ENCODE measurements at regions not wholly inside any gene's neighbourhood (a gene's known extent, or its start where the extent isn't known, plus 50 kb on each side); places are given as distances from the start of the nearest gene placed in this dataset.

GRCh38 chr11:80584661-80585060 is 1143.8 kb upstream of the TENM4 start:
- no peak for DNase-seq (ENCODE audit: low read depth in 2 of 2, low spot score in 1 of 2)

DNA sequence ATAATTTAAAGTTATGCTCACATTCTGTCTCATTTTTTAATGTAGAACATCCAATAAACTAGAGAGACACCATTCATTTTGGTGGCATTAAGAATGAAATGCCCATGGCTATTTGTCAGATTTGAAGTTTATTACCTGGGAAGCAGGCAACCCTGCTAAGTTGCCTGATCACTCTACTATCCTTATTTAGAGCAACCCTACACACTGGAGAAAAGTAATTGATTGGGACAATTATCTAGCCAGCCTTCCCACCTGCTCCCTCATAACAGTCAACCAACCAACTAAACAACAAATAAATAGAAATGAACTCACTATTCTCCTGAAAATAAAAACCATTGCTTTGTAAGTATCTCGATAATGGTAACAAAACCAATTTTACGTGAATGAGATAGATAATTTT is 1129.0 kb upstream of the TENM4 start:
- no peak for DNase-seq (ENCODE audit: low read depth in 2 of 2, low spot score in 1 of 2)

GRCh38 chr11:80565231-80565630 is 1124.4 kb upstream of the TENM4 start:
- DNase-seq (ENCODE audit: low read depth in 2 of 2, low spot score in 1 of 2): no peak

GRCh38 chr11:80562523-80563125 is 1121.8 kb upstream of the TENM4 start:
- DNase-seq (ENCODE audit: low read depth in 2 of 2, low spot score in 1 of 2): no peak

- DNase-seq (ENCODE audit: low read depth in 2 of 2, low spot score in 1 of 2): no peak
Observed at GRCh38 chr11:80559942-80560341, 1119.1 kb upstream of the TENM4 start.

DNA sequence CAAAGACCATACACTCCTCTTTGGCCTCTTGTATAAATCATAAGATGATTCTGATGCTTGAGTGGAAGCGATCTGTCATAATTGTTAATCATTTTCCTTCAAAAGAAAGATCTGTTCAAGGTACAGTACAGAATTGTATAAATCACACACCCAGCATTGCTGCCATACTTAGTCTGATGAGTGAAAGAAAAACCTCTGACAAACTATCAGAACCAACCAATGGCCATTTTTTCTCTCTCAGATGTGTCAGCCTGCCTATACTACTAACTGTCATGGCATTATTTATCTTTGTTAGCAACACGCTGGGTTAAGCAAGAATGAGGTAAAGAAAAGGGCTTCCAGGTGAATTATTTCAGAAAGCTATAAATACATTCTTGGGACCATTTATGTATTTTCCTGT is 1112.7 kb upstream of the TENM4 start:
- DNase-seq (ENCODE audit: low read depth in 2 of 2, low spot score in 1 of 2): no peak

DNA sequence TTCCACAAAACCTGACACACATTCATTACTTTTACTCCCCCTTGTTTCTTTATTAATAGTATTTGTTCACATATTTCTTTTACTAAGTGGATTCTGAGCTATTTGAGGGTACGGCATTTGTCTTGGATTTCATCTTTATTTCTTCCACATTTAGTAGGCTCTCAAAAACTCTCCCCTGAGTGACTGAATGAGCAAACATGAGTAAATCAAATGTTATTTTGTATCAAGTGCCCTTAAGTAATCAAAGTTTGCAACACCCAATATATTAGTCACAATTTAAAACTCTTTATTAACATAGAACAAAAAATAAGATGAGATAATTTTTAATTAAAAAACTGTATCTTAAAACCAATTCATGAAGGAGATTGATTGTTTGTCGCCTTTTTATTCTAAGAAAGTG is 1101.9 kb upstream of the TENM4 start:
- DNase-seq (ENCODE audit: low read depth in 2 of 2, low spot score in 1 of 2): no peak

- no peak for DNase-seq (ENCODE audit: low read depth in 2 of 2, low spot score in 1 of 2)
Observed at GRCh38 chr11:80538040-80538439, 1097.2 kb upstream of the TENM4 start.

DNA sequence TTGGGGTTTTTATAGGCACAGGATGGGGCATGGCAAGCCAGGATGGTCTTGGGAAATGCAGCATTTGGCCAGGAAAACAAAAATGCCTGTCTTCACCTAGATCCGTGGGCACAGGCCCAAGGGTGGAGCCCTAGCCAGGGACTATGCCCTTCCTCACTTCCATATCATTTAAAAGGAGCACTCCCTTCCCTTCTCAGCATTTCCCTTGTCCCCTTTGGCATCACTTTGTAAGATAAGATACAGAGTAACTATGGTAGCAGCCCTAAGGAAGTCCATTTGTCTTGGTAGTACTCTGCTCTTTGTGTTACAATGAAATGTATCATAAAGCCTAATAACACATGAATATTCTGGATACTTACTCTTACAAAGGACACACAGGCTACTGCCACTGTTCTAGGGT is 1092.6 kb upstream of the TENM4 start:
- no peak for DNase-seq (ENCODE audit: low read depth in 2 of 2, low spot score in 1 of 2)

DNA sequence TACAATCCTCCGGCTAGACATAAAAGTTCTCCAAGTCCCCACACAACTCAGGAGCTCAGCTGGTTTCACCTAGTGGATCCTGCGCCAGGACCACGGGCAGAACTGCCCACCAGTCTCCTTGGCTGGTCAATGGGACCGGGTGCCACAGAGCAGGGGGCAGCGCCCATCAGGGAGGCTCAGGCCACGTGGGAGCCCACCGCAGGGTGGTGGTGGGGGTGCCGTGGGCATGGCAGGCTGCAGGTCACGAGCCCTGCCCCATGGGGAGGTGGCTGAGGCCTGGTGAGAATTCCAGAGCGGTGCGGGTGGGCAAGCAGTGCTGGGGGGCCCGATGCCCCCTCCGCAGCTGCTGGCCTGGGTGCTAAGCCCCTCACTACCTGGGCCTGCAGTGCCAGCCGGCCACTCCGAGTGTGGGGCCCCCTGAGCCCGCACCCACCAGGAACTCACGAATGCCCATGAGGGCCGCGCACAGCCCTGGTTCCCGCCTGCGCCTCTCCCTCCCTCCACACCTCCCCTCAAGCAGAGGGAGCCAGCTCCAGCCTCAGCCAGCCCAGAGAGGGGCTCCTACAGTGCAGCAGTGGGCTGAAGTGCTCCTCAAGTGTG is 1091.9 kb upstream of the TENM4 start:
- DNase-seq (ENCODE audit: low read depth in 2 of 2, low spot score in 1 of 2): no peak

DNA sequence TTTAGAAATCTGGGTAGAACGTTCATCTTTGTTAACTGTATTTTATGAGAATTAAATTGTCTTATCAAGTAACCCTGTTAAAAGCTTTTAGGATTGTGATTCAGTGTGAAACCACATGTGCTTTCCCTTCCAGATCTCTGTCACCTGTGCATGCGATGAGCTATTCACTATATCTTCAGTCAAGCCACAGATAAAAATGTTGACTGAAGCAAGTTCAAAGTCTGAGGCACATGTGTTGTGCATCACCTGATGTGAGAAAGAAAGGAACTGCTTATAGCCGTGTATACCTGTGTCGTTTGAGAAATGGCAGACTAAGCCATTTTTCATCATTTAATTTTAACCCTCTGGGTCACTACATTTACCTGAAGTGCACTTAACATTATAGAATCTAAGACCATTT is 1088.9 kb upstream of the TENM4 start:
- no peak for DNase-seq (ENCODE audit: low read depth in 2 of 2, low spot score in 1 of 2)

DNA sequence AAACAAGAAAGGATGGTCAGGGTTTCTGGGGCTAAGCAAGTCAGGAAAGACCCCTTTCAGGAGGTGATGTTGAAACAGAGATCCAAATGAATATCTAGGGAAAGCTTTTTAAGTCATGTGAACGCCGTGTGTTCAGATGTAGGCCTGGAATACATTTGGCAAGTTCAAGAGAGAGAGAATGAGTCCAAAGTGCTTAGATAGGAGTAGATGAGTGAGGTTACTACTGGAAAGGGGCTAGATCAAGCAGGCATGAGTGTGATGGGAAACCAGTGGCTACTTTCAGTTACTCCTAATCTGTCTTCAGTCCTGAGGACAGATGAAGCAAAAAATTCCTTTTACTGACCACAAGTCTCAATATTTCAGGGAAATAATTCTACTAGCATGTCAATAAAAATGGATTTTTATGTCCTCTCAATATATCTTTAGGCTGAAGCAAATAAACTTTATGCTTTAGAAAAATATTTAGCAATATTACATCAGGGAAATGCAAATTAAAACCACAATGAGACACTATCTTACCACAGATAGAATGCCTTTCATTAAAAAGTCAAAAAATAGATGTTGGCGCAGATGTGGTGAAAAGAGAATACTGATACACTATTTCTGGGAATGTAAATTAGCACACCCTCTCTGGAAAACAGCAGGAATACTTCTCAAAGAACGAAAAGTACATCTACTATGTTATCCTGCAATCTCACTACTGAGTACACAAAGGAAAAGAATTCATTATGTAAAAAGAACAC is 1085.0 kb upstream of the TENM4 start:
- DNase-seq (ENCODE audit: low read depth in 2 of 2, low spot score in 1 of 2): no peak

GRCh38 chr11:80524349-80524748 is 1083.5 kb upstream of the TENM4 start:
- no peak for DNase-seq (ENCODE audit: low read depth in 2 of 2, low spot score in 1 of 2)

GRCh38 chr11:80523057-80523456 is 1082.2 kb upstream of the TENM4 start:
- no peak for DNase-seq (ENCODE audit: low read depth in 2 of 2, low spot score in 1 of 2)

GRCh38 chr11:80521592-80521991 is 1080.8 kb upstream of the TENM4 start:
- no peak for DNase-seq (ENCODE audit: low read depth in 2 of 2, low spot score in 1 of 2)

DNA sequence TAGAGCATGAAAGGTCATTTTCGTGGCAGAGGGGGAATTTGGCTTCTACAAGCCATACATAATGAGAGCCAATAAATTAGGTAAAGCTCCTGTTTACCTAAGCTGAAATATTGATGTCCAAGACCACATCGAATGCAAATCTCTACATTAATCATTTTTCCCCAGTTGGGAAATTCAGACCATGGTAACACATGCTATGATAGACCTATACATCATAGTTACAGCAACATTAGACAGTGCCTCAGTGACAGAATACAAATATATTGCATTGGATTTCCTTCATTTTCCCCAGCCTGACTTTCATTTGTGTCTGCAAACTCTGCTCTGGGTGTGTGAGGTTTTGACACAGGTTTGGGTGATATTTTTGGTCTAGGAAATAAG is 1079.7 kb upstream of the TENM4 start:
- no peak for DNase-seq (ENCODE audit: low read depth in 2 of 2, low spot score in 1 of 2)

DNA sequence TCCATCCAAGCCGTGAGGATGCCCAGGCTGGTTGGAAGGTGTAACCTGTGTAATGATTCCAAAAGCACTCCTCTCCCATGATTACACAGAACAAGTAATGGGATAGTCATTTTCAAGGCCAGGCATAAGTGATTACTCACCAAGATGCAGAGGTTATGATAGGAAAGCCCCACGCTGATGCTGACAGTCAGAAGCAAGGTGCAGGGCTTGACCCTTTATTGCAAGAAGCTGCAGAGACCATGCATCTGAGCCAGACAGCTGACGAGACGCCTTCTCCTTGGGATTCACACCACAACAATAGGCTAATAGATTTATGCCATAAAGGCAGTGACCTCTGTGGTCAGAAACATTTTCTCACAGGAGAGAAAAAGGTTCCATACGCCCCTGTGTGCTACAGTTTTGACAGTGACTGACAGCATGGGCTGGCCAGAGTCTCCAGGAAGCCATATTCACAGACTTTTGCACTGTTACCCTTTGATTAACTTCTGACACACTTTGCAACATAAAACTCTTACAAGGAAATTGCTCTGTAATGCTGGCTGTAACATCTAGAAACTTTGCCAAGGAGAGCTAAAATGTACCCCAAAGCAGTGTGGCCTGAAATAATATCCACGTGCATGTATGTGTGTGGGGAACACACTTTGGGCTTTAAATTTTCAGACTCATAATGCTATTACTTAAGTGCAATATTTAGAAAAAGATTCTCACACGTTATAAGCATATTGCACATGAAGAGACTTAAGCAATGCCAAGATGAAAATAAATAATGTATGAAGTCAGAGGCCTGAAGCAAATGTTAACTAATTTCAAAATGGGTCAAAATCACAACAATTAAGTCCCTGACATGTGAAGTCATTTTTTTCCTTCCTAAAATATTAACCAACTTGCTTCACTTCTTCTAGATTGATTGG is 1079.0 kb upstream of the TENM4 start:
- DNase-seq (ENCODE audit: low read depth in 2 of 2, low spot score in 1 of 2): no peak

GRCh38 chr11:80517701-80518100 is 1076.9 kb upstream of the TENM4 start:
- no peak for DNase-seq (ENCODE audit: low read depth in 2 of 2, low spot score in 1 of 2)

DNA sequence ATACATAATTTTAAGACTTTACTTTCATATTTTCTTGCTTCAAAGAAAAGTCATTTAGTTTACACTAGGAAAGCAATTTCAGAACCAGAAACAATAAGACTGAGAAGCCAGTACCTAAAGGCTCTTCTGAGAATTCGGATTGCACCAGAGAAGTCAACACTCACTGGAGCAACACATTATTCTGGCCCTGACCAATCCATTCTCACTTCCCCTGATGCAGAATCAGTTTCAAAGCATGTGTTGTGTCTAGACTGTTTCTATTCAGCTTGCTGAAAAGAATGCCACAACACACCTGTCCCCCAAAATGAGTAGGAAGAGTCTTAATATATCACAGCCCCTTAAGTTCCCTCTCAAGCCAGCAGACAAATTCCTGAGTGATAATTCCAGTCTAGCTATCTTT is 1074.3 kb upstream of the TENM4 start:
- no peak for DNase-seq (ENCODE audit: low read depth in 2 of 2, low spot score in 1 of 2)

- DNase-seq (ENCODE audit: low read depth in 2 of 2, low spot score in 1 of 2): no peak
Observed at GRCh38 chr11:80512491-80512890, 1071.7 kb upstream of the TENM4 start.

DNA sequence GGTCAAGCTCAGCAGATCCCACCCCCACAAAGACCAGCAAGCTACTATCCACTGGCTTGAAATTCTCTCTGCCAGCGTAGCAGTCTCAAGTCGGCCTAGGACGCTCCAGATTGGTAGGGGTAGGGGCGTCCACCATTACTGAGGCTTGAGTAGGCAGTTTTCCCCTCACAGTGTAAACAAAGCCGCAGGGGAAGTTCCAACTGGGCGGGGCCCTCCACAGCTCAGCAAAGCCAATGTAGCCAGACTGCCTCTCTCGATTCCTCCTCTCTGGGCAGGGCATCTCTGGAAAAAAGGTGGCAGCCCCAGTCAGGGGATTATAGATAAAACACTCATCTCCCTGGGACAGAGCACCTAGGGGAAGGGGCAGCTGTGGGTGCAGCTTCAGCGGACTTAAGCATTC is 1064.9 kb upstream of the TENM4 start:
- no peak for DNase-seq (ENCODE audit: low read depth in 2 of 2, low spot score in 1 of 2)

DNA sequence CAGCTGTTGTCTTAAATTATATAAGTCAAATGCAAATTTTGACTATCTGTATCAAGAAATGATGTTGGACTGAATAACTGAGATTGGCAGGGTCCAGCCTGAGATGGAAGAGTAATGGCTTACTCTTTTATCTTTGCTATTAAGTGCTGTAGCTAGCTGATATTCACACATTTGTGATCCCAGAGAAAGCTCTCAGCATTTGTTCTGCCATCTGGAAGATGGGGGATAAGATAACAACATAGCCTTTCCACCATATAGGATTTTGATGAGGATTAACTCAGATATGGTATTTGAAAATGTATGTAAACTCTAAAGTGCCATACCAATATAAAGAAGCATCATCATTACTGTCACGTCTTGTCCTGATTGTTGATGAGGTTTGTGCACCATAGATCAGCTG is 1063.2 kb upstream of the TENM4 start:
- DNase-seq (ENCODE audit: low read depth in 2 of 2, low spot score in 1 of 2): no peak

Data from stimulated activated CD8-positive, alpha-beta memory T cell treated with anti-CD3 and anti-CD28 coated beads, Interleukin-4, amount 100 ng/mL, for 1 hour (primary cell).